MV-4-11 (cell line): ENCODE measurements at regions not wholly inside any gene's neighbourhood (a gene's known extent, or its start where the extent isn't known, plus 50 kb on each side); places are given as distances from the start of the nearest gene placed in this dataset.
A peak's percentile ranks its signal among the peaks of the same experiment; 100 is the strongest.

Experiments
- DNase-seq: peaks from one replicate; lab custom pipeline; 2025; lab: John Stamatoyannopoulos, UW

DNA sequence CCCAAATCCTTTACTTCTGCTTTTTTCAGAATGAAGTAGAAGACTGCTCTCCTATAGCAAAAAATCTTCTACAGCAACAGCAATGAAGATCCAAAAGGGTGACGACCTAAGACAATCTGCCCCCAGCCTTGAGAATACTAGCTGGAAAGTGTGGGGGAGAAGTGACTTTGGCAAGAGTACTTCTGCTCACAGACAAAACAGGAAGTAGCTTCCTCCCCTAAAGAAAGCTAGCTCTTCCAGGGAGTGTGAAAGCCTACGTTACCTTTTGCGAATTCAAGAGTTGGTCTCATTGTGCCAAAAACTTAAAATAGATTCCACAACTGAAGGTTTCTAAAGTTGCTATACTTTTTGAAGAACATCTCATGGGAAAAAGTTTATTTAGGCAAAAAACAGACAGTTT is 1069.2 kb upstream of the CHAC2 start:
- peak; percentile 75 for DNase-seq

DNA sequence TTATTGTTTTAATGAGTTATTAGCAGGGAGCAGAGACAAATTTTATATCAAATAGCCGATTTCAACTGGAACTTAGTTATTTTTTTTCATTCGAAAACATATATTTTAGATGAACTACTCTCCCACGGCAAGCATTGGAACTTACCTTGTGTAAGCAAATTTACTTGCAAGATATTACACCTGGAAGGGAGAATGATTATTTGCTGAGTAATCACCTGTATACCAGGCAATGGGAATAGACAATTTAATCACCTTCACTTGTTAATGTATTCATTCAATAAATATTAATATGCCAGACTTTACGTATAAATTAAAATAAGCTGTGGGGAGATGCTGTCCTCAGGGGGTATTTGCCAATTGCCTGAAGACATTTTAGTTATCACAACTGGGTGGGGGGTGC is 1069.9 kb upstream of the CHAC2 start:
- DNase-seq, result no peak

DNA sequence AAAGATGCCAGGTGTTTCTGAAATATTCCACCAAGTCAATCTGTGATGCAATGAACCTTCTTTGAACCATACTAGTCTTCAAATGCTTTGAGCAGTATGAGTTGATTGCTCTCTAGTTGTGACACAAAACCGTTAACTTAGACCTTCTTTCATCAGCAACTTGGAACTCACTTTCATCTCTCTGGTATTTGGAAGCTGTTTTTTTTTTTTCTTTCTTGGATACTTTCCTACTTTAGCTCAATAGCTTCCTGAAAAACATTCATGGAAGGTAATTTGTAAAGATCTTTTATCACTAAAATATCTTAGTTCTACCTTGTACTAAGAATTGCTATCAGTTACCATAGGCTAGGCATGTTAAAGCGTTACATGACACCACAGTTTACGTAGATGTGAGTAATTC is 1071.9 kb upstream of the CHAC2 start:
- DNase-seq, result no peak

DNA sequence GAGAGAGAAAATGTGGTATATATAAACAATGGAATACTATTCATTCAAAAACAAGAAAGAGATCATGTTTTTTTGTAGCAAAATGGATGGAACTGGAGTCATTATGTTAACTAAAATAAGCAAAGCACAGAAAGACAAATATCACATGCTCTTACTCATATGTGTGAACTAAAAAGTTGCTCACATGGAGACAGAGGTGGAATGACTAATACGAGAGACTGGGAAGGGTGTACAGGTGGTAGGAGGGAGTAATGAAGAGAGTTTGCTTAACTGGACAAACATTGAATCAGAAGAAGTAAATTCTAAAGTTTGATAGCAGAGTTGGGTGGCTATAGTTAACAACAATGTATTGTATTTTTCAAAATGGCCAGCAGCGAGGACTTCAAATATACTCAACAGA is 1080.7 kb upstream of the CHAC2 start:
- DNase-seq, result no peak

DNA sequence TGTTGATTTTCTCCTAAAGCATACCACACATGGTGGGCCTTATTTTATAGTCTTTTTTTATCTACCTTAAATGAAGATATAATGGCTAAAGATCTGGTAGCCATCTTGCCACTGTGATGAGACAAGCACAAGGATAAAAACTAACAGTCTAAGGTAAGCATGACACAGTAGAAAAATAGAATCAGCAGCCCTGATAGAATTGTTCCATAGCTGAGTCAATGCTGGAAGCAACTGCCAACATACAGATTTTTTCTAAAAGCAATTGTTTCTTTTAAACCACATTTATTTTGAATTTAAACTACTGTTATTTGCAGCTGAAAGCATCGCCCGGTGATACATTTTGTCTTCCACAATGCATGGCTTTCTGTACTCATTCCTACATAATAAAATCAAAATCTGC is 1091.5 kb upstream of the CHAC2 start:
- no peak for DNase-seq

DNA sequence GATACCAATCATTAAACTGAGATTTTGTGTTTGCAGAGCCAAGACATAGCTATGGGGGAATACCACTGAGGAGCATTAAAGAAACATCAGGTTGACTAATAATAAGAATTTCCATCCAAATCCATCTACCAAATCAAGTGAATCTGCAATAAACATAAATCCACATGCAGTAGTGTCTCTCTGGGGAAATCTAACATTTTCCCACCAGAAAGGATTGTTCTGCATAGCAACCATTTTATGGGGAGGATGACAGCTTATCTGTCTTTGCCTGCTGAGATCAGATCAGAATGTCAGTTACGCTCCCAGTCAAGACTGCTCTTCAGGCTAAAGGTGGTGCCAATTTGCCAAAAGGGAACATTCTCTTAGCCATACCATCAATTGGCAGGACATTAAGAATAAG is 1098.9 kb upstream of the CHAC2 start:
- no peak for DNase-seq

DNA sequence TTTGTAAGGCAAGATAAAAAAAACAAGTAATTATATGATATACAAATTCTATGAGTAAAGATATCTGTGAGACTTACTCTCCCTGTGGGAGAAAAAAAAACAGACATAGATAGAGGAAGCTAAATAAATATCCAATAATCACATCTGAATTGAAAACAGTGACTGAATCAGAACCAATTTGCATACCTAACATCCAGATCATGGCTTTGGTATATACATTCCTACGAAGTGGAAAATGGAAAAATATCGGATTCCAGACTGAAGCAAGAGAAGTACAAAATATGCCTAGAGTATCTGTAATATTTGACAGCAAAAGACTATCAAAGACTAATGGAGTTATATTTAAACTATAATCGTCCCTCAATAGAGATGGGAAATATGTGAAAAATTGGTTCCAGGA is 1108.1 kb upstream of the CHAC2 start:
- DNase-seq, result no peak

DNA sequence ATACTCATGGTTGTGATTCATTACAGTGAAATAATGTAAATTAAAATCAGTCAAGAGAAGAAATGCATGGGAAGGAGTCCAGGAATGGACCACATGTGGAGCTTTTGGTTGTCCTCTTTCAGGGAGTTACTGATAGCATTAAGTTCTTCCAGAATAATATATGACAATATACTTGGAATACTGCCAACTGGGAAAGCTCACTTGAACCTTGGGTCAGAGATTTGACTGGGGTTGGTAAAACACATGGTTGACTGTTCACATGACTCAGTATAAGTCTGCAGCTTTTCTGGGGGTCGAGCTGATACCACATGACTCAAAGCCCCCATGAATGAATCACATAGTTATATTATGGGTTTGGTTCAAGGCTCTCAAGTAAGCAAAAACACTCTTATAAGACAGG is 1109.0 kb upstream of the CHAC2 start:
- DNase-seq, result no peak

DNA sequence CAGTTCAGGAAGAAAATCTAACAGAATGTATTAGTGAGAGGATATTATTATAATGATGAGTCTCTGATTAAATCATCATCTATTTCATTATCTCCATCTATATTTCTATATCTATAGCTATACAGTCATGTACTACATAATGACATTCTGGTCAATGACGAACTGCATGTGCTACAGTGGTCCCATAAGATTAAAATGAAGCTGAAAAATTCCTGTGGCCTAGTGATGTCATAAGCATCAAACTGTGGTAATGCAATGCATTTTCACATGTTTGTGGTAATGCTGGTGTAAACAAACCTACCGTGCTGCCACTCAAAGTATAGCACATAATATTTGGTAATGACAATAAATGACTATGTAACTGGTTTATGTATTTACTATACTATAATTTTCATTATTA is 1127.9 kb upstream of the CHAC2 start:
- DNase-seq, result no peak

DNA sequence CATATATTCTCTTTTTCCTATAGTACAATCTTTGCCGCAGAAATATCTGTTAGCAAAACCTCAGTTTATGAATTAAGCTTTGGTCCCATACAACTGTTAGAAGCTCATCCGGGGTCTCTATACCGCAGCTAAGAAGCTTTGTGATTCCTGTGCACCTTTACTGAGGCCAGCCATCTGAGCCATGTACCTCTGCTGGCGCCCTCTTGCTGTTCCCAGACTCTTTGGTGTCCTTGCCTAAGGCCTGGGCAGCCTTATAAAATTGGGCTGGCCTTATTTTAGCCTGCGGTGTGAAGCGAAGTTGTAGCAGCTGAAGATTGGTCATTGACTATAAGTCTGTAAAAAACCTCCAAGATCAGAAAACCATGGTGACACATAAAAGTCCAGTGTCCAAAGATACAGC is 1135.1 kb upstream of the CHAC2 start:
- DNase-seq, result no peak

DNA sequence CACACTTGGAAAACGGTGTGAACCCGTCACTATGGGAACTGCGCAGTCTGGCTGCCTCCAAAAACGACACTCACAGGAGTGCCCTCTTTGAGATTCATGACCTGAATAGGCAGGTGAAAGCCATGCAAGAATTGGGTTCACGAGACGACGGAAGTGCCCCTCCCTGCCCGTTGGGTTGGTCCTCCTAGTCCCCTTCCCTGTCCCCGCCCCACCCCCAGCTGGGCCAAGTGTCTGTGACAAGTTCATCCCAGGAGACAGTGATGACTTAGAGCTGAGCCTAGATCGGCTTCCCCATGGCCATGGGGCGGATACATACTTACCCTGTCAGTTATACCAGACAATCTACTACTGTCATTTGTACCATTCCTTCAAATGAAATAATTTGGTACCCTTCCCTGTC is 1137.7 kb upstream of the CHAC2 start:
- DNase-seq, result no peak

DNA sequence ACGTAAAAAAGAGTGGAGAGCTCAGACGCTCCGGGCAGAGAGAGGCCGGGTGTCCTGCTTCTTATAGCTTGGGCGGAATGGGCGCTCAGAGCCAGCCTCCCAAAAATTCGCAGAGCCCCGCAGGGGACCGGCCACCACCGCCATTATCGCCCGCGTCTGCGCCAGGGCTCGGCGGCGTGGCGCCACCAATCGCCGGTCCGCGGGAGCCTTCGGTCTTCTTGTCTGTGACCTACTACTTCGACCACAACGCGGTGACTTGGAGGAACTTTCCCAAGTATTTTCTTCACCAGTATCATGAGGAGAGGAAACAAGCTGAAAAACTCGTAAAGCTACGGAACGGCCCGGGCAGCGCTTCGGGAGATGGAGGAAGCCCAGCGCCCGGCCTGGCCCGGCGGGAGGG is 1138.1 kb upstream of the CHAC2 start:
- no peak for DNase-seq

DNA sequence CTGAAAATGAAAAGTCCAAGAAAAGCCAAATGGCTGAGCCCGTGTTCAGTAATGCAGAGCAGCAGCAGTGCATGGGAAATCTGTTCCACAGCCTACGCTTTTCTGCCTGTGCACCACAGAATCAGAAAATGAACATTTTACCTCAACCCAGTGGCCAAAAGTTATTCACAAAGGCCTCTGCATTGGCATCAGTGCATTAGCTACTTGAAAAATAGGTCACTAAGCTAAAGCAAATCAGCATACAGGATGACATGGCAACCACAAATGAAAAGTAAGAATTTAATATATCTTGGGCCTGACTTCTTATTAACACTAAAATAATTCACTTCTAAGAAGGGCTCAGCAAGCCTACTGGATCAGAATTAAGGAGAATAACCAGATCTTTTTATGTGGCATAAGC is 1145.3 kb upstream of the CHAC2 start:
- no peak for DNase-seq

DNA sequence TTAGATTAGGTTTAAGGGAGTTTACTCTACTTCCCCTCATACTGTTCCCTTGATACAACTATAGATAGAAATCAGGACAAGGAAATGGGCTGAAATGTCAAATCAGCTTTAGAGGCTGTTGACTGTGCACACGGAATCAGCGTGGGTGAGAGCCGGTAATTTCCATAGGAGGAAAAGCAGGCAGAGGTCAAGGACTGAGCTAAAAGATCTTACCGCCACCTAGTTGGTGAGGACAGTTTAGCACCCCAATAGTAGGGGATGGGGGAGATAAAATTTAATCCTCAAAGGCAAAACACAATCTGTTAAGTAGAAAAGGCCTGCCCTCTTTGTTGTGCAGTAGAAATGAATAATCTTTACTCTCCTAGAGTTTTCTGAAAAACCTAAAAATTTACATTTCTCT is 1154.5 kb upstream of the CHAC2 start:
- no peak for DNase-seq

DNA sequence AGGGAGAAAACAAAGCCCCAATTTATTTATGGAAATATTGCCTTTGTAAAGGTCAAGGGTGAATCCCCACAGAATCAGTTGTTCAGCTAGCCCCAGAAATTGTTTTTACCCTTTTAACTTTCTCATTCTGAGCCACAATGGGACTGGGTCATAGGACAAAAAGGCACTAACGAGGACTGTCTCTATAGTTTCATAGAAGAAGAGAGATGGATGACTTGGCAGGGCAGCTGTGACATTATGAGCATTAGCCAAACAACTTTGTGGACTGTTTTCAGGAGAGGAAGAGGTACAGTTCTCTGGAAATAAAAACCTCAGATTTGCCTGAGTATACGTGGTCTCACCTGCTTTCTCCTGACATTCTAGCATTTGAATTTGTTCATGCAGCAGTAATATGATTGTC is 1155.8 kb upstream of the CHAC2 start:
- no peak for DNase-seq

DNA sequence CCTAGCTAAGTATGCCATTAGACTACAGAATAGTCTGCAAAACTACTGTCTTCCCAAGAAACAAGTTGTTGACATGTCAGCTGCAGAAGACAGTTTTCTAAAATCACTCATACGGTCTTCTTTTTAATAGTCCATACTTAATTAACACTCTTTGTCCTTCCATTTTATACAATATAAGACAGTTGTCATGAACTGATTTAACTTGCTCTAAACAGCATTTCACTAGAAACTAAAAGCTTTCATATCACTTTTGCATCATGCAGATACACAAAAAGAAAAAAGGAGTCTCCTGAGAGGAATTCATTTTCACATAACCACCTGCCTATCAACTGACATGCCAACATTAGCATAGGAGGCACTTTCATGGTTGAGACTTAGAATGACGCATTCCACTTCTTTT is 1159.6 kb upstream of the CHAC2 start:
- DNase-seq, result no peak

DNA sequence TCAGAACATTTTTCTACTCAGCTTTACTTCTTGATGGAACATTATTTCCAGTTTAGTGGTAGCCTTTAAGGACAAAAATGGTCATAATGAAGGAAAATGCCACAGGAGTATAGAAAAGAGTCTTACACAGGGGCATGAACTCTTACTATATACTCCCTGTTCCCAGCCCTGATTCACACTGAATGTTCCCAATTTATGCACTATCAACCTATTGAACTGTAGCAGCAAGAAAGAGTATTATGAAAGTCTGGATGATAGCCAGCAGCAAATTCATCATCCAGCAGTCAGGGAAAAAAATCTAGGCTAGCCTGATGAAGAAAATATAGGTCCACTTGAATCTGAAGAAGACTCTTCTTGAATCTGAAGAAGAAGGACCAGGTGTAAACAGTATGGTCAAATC is 1170.3 kb upstream of the CHAC2 start:
- DNase-seq, result no peak

DNA sequence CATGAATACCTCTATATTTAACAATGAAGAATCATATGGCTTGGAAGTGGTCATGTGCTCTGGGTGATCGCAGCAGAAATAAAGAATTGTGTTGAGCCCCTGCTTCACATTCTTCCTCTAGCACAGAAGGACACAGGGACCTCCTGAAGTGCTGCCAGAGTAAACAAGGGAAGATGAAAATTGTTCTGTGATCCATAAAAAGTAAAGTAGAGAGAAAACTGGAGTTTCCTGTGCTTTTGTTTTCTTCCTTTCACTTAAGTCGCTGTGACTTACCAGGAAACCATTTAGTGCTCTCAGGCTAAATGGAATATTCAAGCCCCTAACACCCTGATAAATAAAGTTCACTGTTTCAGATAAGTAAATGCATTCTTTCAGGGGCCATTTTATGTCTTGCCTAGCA is 1173.6 kb upstream of the CHAC2 start:
- no peak for DNase-seq

DNA sequence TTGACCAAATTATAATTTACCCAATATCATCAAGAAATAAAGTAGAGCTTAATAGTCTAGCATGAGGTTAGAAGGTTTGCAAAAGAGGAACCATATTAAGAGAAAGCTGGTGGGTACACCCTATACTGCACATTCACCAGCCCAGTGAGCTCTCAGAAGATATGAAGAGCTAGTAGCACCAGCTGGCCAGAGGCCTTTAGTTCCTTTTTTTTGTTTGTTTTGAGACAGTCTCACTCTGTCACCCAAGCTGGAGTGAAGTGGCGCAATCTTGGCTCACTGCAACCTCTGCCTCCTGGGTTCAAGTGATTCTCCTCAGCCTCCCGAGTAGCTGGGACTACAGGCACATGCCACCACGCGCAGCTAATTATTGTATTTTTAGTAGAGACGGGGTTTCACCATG is 1183.5 kb upstream of the CHAC2 start:
- peak; percentile 96 for DNase-seq

DNA sequence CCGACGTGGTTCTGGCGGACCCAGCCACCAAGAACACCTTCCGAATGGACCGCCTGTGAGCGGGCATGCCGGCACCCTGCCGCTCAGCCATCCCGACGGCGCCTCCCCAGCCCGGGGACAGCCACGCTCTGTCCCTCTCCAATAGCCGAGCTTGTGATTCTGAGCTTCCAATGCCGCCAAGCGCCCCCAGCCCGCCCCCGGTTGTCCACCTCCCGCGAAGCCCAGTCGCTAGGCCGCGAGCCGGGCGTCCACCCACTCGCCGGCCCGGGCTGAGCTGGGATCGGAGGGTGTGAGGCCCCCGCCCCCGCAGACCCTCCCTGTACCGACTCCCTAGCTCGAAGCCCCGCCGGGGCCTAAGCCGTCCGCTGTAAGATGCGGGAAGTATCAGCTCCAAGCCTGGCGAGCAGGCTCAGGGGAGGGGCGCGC is 1195.1 kb upstream of the CHAC2 start:
- DNase-seq, result no peak

DNA sequence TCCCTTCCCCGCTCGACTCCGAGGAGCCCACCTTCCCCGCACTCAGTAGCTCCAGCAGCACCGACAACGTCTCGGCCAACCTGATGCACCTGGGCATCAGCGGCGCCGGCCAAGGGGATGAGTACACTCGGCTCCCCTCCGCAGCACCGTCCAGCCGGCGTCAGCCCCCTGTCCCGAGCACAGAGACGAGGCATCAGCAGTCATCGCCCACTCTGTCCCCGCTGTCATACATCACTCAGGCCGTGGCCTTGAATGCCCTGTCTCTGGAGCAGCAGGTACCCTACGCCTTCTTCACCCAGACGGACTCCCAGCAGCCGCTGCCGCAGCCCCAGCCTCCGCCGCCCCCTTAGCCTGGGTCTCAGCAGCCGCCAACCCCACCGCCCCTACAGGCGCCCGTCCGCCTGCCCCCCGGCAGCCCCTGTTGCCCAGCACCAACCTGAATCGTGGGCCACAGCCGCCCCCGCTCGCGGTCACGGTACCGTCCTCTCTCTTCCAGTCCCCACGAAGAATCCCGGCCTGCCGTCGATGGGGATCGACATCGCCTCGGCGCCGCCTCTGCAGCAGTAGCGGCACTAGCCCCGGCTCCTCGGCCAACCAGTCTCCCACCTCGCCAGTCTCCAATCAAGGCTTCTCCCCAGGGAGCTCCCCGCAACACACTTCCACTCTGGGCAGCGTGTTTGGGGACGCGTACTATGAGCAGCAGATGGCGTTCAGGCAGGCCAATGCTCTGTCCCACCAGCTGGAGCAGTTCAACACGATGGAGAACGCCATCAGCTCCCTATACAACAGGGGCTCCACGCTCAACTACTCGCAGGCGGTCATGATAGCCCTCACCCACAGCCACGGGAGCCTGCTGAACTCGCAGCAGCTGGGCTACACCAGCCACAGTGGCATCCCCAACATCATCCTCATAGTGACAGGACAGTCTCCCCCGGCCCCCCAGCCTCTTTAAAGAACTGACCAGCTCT is 1195.9 kb upstream of the CHAC2 start:
- no peak for DNase-seq

DNA sequence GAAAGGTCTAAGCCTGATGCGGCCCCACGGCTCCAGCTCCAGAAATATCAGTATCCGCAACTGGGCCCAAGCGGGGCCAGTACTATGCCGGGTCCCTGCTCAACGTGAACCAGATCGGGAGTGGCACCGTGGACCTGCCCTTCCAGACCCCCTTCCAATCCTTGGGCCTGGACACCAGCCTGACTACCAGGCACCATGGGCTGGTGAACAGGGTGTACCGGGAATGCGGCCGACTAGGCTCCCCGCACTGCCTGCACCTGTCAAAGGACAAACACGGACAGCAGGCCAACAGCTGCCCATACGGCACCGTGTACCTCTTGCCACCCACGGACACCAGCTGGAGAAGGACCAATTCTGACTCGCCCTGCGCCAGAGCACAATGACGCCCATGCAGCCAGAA is 1196.9 kb upstream of the CHAC2 start:
- no peak for DNase-seq

DNA sequence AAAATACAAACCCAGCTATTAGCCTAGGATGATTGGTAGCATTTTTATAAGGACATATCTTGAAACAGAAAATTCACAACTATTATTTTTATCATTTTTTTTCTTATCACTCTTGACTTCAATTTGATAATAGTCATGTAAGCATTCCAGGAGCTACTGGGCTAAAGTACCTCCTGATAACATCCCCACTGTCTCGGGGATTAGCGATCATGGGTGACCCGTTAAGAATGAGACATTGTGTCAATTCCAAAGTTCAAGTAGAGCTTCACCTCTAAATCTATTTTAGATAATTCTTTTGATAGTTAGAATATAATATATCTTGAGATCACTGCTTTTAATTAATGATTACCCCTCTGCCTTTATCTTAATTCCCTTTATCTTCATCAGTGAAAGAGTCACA is 1204.5 kb upstream of the CHAC2 start:
- no peak for DNase-seq

DNA sequence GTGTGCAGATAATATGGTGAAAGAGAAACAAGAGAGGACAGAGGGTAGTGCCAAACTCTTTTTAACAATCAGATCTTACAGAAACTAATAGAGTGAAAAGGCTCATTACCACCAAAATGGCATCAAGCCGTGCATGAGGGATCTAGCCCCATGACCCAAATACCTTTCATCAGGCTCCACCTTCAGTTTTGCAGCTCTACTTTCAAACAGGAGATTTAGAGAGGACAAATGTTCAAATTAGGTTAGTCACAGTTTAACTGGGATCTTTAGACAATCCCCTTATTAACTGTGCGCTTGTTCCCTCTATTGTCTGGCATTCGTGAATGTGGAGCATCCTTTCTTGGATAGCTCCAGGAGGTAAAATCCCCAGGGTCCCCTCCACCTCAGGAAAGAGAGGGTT is 1209.3 kb upstream of the CHAC2 start:
- DNase-seq, result no peak
